ENCODE measurements at regions not wholly inside any gene's neighbourhood (a gene's known extent, or its start where the extent isn't known, plus 50 kb on each side); places are given as distances from the start of the nearest gene placed in this dataset.

- TF ChIP-seq, protein P1, sequence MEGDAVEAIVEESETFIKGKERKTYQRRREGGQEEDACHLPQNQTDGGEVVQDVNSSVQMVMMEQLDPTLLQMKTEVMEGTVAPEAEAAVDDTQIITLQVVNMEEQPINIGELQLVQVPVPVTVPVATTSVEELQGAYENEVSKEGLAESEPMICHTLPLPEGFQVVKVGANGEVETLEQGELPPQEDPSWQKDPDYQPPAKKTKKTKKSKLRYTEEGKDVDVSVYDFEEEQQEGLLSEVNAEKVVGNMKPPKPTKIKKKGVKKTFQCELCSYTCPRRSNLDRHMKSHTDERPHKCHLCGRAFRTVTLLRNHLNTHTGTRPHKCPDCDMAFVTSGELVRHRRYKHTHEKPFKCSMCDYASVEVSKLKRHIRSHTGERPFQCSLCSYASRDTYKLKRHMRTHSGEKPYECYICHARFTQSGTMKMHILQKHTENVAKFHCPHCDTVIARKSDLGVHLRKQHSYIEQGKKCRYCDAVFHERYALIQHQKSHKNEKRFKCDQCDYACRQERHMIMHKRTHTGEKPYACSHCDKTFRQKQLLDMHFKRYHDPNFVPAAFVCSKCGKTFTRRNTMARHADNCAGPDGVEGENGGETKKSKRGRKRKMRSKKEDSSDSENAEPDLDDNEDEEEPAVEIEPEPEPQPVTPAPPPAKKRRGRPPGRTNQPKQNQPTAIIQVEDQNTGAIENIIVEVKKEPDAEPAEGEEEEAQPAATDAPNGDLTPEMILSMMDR (IDR thresholded peaks at IDR 0.05): no peak
- TF ChIP-seq, protein P2, sequence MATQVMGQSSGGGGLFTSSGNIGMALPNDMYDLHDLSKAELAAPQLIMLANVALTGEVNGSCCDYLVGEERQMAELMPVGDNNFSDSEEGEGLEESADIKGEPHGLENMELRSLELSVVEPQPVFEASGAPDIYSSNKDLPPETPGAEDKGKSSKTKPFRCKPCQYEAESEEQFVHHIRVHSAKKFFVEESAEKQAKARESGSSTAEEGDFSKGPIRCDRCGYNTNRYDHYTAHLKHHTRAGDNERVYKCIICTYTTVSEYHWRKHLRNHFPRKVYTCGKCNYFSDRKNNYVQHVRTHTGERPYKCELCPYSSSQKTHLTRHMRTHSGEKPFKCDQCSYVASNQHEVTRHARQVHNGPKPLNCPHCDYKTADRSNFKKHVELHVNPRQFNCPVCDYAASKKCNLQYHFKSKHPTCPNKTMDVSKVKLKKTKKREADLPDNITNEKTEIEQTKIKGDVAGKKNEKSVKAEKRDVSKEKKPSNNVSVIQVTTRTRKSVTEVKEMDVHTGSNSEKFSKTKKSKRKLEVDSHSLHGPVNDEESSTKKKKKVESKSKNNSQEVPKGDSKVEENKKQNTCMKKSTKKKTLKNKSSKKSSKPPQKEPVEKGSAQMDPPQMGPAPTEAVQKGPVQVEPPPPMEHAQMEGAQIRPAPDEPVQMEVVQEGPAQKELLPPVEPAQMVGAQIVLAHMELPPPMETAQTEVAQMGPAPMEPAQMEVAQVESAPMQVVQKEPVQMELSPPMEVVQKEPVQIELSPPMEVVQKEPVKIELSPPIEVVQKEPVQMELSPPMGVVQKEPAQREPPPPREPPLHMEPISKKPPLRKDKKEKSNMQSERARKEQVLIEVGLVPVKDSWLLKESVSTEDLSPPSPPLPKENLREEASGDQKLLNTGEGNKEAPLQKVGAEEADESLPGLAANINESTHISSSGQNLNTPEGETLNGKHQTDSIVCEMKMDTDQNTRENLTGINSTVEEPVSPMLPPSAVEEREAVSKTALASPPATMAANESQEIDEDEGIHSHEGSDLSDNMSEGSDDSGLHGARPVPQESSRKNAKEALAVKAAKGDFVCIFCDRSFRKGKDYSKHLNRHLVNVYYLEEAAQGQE (IDR thresholded peaks at IDR 0.05; ENCODE audit: low read depth, low read length): no peak
- TF ChIP-seq GABPA (IDR thresholded peaks at IDR 0.05; ENCODE audit: low read depth) (no peak), MXI1 (IDR thresholded peaks at IDR 0.05; ENCODE audit: low read depth, low read length) (no peak), RAD21 (IDR thresholded peaks at IDR 0.05; ENCODE audit: low read length) (no peak), YY1 (IDR thresholded peaks at IDR 0.05; ENCODE audit: low read depth) (no peak), MAX (IDR thresholded peaks at IDR 0.05; ENCODE audit: low read depth) (no peak), FOSL2 (IDR thresholded peaks at IDR 0.05; ENCODE audit: borderline replicate concordance, low read depth) (no peak)
- TF ChIP-seq, protein P3, sequence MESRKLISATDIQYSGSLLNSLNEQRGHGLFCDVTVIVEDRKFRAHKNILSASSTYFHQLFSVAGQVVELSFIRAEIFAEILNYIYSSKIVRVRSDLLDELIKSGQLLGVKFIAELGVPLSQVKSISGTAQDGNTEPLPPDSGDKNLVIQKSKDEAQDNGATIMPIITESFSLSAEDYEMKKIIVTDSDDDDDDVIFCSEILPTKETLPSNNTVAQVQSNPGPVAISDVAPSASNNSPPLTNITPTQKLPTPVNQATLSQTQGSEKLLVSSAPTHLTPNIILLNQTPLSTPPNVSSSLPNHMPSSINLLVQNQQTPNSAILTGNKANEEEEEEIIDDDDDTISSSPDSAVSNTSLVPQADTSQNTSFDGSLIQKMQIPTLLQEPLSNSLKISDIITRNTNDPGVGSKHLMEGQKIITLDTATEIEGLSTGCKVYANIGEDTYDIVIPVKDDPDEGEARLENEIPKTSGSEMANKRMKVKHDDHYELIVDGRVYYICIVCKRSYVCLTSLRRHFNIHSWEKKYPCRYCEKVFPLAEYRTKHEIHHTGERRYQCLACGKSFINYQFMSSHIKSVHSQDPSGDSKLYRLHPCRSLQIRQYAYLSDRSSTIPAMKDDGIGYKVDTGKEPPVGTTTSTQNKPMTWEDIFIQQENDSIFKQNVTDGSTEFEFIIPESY (IDR thresholded peaks at IDR 0.05; ENCODE audit: borderline replicate concordance, low read depth): no peak
These were observed 228.7 kb upstream of the RREB1 start for GRCh38 chr6:6878887-6879585.

Data from SK-N-SH (cell line).